ENCODE measurements at regions not wholly inside any gene's neighbourhood (a gene's known extent, or its start where the extent isn't known, plus 50 kb on each side); places are given as distances from the start of the nearest gene placed in this dataset.

DNA sequence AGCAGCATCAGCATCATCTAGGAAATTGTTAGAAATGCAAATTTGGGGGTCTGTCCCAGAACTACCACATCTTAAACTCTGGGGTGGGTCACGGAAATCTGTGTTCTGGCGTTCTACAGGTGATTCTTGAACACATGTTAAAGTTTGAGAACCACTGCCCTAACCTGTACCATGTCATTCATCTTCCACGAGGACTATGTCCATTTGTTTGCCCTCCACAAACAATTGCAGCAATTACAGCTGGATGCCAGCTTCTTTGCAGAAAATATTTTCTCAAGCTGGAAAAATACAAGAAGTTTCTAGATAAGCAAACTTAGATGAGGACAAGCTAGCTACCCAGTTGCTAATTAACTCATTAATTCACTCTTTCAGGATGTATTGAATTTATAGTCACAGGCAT lies 54.1 kb downstream of the MAFB start:
- no peak for DNase-seq (ENCODE audit: extremely low spot score)
- TF ChIP-seq, protein P1, sequence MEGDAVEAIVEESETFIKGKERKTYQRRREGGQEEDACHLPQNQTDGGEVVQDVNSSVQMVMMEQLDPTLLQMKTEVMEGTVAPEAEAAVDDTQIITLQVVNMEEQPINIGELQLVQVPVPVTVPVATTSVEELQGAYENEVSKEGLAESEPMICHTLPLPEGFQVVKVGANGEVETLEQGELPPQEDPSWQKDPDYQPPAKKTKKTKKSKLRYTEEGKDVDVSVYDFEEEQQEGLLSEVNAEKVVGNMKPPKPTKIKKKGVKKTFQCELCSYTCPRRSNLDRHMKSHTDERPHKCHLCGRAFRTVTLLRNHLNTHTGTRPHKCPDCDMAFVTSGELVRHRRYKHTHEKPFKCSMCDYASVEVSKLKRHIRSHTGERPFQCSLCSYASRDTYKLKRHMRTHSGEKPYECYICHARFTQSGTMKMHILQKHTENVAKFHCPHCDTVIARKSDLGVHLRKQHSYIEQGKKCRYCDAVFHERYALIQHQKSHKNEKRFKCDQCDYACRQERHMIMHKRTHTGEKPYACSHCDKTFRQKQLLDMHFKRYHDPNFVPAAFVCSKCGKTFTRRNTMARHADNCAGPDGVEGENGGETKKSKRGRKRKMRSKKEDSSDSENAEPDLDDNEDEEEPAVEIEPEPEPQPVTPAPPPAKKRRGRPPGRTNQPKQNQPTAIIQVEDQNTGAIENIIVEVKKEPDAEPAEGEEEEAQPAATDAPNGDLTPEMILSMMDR (IDR thresholded peaks at IDR 0.05; ENCODE audit: control extremely low read depth, extremely low read depth, low read depth, missing control alignments): no peak
- ChIA-PET CTCF (interaction anchor here (0.9 kb wide), 1 partner anchor 12 kb away, joined by 3 read pairs; no protein-coding TSS in a partner anchor), POLR2A (interaction anchor here (0.6 kb wide), 1 partner anchor 65 kb away, joined by 4 read pairs; no protein-coding TSS in a partner anchor)

- TF ChIP-seq, protein P1 (IDR thresholded peaks at IDR 0.05; ENCODE audit: control extremely low read depth, extremely low read depth, low read depth, missing control alignments): no peak
- CTCF ChIA-PET: no interaction called here
- POLR2A ChIA-PET: no interaction called here
- DNase-seq (ENCODE audit: extremely low spot score): no peak
Observed at GRCh38 chr20:40633123-40633850, 55.7 kb downstream of the MAFB start.

- CTCF ChIA-PET: no interaction called here
Observed at GRCh38 chr20:40632346-40632976, 56.6 kb downstream of the MAFB start.

GRCh38 chr20:40631119-40631631 lies 57.9 kb downstream of the MAFB start:
- DNase-seq (ENCODE audit: extremely low spot score): no peak
- CTCF ChIA-PET: no interaction called here
- POLR2A ChIA-PET: no interaction called here
- TF ChIP-seq, protein P1 (IDR thresholded peaks at IDR 0.05; ENCODE audit: control extremely low read depth, extremely low read depth, low read depth, missing control alignments): no peak

More at GRCh38 chr20:40632346-40632976, 56.6 kb downstream of the MAFB start:
- TF ChIP-seq, protein P1 (IDR thresholded peaks at IDR 0.05; ENCODE audit: control extremely low read depth, extremely low read depth, low read depth, missing control alignments): no peak
- POLR2A ChIA-PET: no interaction called here
- no peak for DNase-seq (ENCODE audit: extremely low spot score)

- ChIA-PET CTCF (no interaction called here), POLR2A (no interaction called here)
- DNase-seq (ENCODE audit: extremely low spot score): no peak
- TF ChIP-seq, protein P1 (IDR thresholded peaks at IDR 0.05; ENCODE audit: control extremely low read depth, extremely low read depth, low read depth, missing control alignments): no peak
Observed at GRCh38 chr20:40630713-40631112, 58.3 kb downstream of the MAFB start.

GRCh38 chr20:40630099-40630498 lies 58.9 kb downstream of the MAFB start:
- ChIA-PET POLR2A (no interaction called here), CTCF (no interaction called here)
- DNase-seq (ENCODE audit: extremely low spot score): no peak
- TF ChIP-seq, protein P1 (IDR thresholded peaks at IDR 0.05; ENCODE audit: control extremely low read depth, extremely low read depth, low read depth, missing control alignments): no peak

All from GM10248 (cell line).